SJCRH30 (cell line): ENCODE measurements at regions not wholly inside any gene's neighbourhood (a gene's known extent, or its start where the extent isn't known, plus 50 kb on each side); places are given as distances from the start of the nearest gene placed in this dataset.
"Not testable (repeated sequence)": the region's sequence is repeated elsewhere in the genome, so short reads cannot be mapped to it uniquely, and the experiment has no call there.

Experiments used
- DNase-seq, 2 experiments: peaks; one replicate each; pipeline ENCODE4 v3.0.0-alpha.2; 2015 to 2020
- H3K27ac ChIP-seq: fragments of 250-450 bp; sonication (Bioruptor Pico); 2 replicates; pipeline ENCODE4 v1.5.1; 2020; ENCODE audit warnings: mild to moderate bottlenecking, moderate library complexity
- H3K27me3 ChIP-seq: fragments of 250-450 bp; sonication (Bioruptor Pico); 2 replicates; pipeline ENCODE4 v1.5.1; 2020; ENCODE audit warnings: mild to moderate bottlenecking, moderate library complexity
- H3K36me3 ChIP-seq: fragments of 250-450 bp; sonication (Bioruptor Pico); 2 replicates; pipeline ENCODE4 v1.5.1; 2020; ENCODE audit warnings: mild to moderate bottlenecking, moderate library complexity
- H3K4me1 ChIP-seq: fragments of 250-450 bp; sonication (Bioruptor Pico); 2 replicates; pipeline ENCODE4 v1.5.1; 2020; ENCODE audit warnings: mild to moderate bottlenecking, moderate library complexity
- H3K4me3 ChIP-seq: fragments of 250-450 bp; sonication (Bioruptor Pico); 2 replicates; pipeline ENCODE4 v1.5.1; 2020; ENCODE audit warnings: mild to moderate bottlenecking, moderate library complexity
- H3K9me3 ChIP-seq: fragments of 250-450 bp; sonication (Bioruptor Pico); replicated peaks from 2 replicates; pipeline ENCODE4 v1.5.1; 2020; ENCODE audit warnings: mild to moderate bottlenecking, moderate library complexity

- Histone ChIP-seq H3K27ac (no peak overlapping the region), H3K27me3 (no peaks in the 10 kb centered on the region), H3K9me3 (no peaks in the 10 kb centered on the region), H3K4me1 (no peaks in the 10 kb centered on the region), H3K4me3 (no peak overlapping the region), H3K36me3 (no peaks in the 10 kb centered on the region)
- DNase-seq, result no peak
Measured at GRCh38 chr5:32534041-32534440, 51.3 kb upstream of the SUB1 start.

GRCh38 chr5:32531885-32532520 is 53.4 kb upstream of the SUB1 start:
- Histone ChIP-seq H3K9me3 (no peaks in the 10 kb centered on the region), H3K27ac (no peak overlapping the region), H3K27me3 (no peaks in the 10 kb centered on the region), H3K4me1 (no peaks in the 10 kb centered on the region), H3K36me3 (no peaks in the 10 kb centered on the region), H3K4me3 (no peak overlapping the region)
- DNase-seq, result no peak

GRCh38 chr5:32527321-32527720 is 58.0 kb upstream of the SUB1 start:
- H3K27ac ChIP-seq, DNase-seq, H3K9me3 ChIP-seq, H3K4me1 ChIP-seq, H3K36me3 ChIP-seq, H3K27me3 ChIP-seq, H3K4me3 ChIP-seq: not testable (repeated sequence)

- H3K9me3 ChIP-seq, result no peaks in the 10 kb centered on the region
- no peak overlapping the region for H3K27ac ChIP-seq
- no peak for DNase-seq
- H3K36me3 ChIP-seq, result no peaks in the 10 kb centered on the region
- no peak overlapping the region for H3K4me3 ChIP-seq
- no peaks in the 10 kb centered on the region for H3K4me1 ChIP-seq
- no peaks in the 10 kb centered on the region for H3K27me3 ChIP-seq
Measured at GRCh38 chr5:32526810-32527209, 58.5 kb upstream of the SUB1 start.

GRCh38 chr5:32523625-32524024 is 61.7 kb upstream of the SUB1 start:
- no peak overlapping the region for H3K27ac ChIP-seq
- H3K27me3 ChIP-seq, result no peaks in the 10 kb centered on the region
- no peaks in the 10 kb centered on the region for H3K4me1 ChIP-seq
- H3K9me3 ChIP-seq, result no peaks in the 10 kb centered on the region; the same call in 1 of the 2 replicates
- peak in 1 of 2 experiments; percentile 25 for DNase-seq
- H3K4me3 ChIP-seq, result no peak overlapping the region
- no peaks in the 10 kb centered on the region for H3K36me3 ChIP-seq

- H3K4me1 ChIP-seq, result no peaks in the 10 kb centered on the region
- no peaks in the 10 kb centered on the region for H3K36me3 ChIP-seq
- H3K9me3 ChIP-seq, result no peaks in the 10 kb centered on the region; the same call in 1 of the 2 replicates
- H3K4me3 ChIP-seq, result no peak overlapping the region
- H3K27ac ChIP-seq, result no peak overlapping the region
- peak in 1 of 2 experiments; percentile 17 for DNase-seq
- no peaks in the 10 kb centered on the region for H3K27me3 ChIP-seq
Measured at GRCh38 chr5:32522429-32523143, 62.8 kb upstream of the SUB1 start.

GRCh38 chr5:32521481-32521880 is 63.9 kb upstream of the SUB1 start:
- no peaks in the 10 kb centered on the region; the same call in 1 of the 2 replicates for H3K9me3 ChIP-seq
- no peaks in the 10 kb centered on the region for H3K27me3 ChIP-seq
- no peak for DNase-seq

GRCh38 chr5:32520972-32521371 is 64.4 kb upstream of the SUB1 start:
- Histone ChIP-seq H3K9me3 (no peaks in the 10 kb centered on the region; the same call in 1 of the 2 replicates), H3K27me3 (no peaks in the 10 kb centered on the region), H3K4me1 (no peaks in the 10 kb centered on the region), H3K4me3 (no peak overlapping the region), H3K27ac (no peak overlapping the region), H3K36me3 (no peaks in the 10 kb centered on the region)
- no peak for DNase-seq

More at GRCh38 chr5:32521481-32521880, 63.9 kb upstream of the SUB1 start:
- no peak overlapping the region for H3K4me3 ChIP-seq
- H3K27ac ChIP-seq, result no peak overlapping the region
- H3K4me1 ChIP-seq, result no peaks in the 10 kb centered on the region
- no peaks in the 10 kb centered on the region for H3K36me3 ChIP-seq

- H3K27me3 ChIP-seq, result no peaks in the 10 kb centered on the region
- no peaks in the 10 kb centered on the region for H3K4me1 ChIP-seq
- no peaks in the 10 kb centered on the region; the same call in 1 of the 2 replicates for H3K9me3 ChIP-seq
- no peak for DNase-seq
- H3K4me3 ChIP-seq, result no peak overlapping the region
- H3K27ac ChIP-seq, result no peak overlapping the region
- H3K36me3 ChIP-seq, result no peaks in the 10 kb centered on the region
Measured at GRCh38 chr5:32520356-32520755, 65.0 kb upstream of the SUB1 start.

- no peak overlapping the region for H3K27ac ChIP-seq
- no peak overlapping the region for H3K4me3 ChIP-seq
- H3K4me1 ChIP-seq, result no peaks in the 10 kb centered on the region
- no peak for DNase-seq
- H3K36me3 ChIP-seq, result no peaks in the 10 kb centered on the region
- H3K27me3 ChIP-seq, result no peaks in the 10 kb centered on the region
- no peaks in the 10 kb centered on the region; the same call in 1 of the 2 replicates for H3K9me3 ChIP-seq
Measured at GRCh38 chr5:32519508-32519907, 65.8 kb upstream of the SUB1 start.

GRCh38 chr5:32514806-32515205 is 70.3 kb upstream of the ZFR start:
- Histone ChIP-seq H3K4me1 (no peaks in the 10 kb centered on the region), H3K36me3 (no peaks in the 10 kb centered on the region), H3K4me3 (no peak overlapping the region), H3K9me3 (peaks cover 2% of the 10 kb centered on the region), H3K27me3 (no peaks in the 10 kb centered on the region), H3K27ac (no peak overlapping the region)
- no peak for DNase-seq

- DNase-seq, result no peak
- Histone ChIP-seq H3K27me3 (no peaks in the 10 kb centered on the region), H3K9me3 (peaks cover 2% of the 10 kb centered on the region; the same call in 1 of the 2 replicates), H3K4me1 (no peaks in the 10 kb centered on the region), H3K4me3 (no peak overlapping the region), H3K27ac (no peak overlapping the region), H3K36me3 (no peaks in the 10 kb centered on the region)
Measured at GRCh38 chr5:32512926-32513325, 68.4 kb upstream of the ZFR start.

- no peaks in the 10 kb centered on the region for H3K36me3 ChIP-seq
- peaks cover 5% of the 10 kb centered on the region for H3K4me1 ChIP-seq
- H3K9me3 ChIP-seq, result peaks cover 2% of the 10 kb centered on the region; the same call in 1 of the 2 replicates
- H3K27ac ChIP-seq, result no peak overlapping the region
- no peak overlapping the region for H3K4me3 ChIP-seq
- DNase-seq, result peak in 1 of 2 experiments; percentile 38
- H3K27me3 ChIP-seq, result no peaks in the 10 kb centered on the region
Measured at GRCh38 chr5:32511776-32512374, 67.3 kb upstream of the ZFR start.

- H3K27ac ChIP-seq, result no peak overlapping the region
- peaks cover 15% of the 10 kb centered on the region for H3K4me1 ChIP-seq
- no peak overlapping the region for H3K4me3 ChIP-seq
- H3K27me3 ChIP-seq, result no peaks in the 10 kb centered on the region
- no peaks in the 10 kb centered on the region for H3K36me3 ChIP-seq
- H3K9me3 ChIP-seq, result peaks cover 2% of the 10 kb centered on the region; the same call in 1 of the 2 replicates
- DNase-seq, result no peak
Measured at GRCh38 chr5:32510860-32511259, 66.3 kb upstream of the ZFR start.
